Fibroblast of upper back skin (primary cell): ENCODE measurements at regions not wholly inside any gene's neighbourhood (a gene's known extent, or its start where the extent isn't known, plus 50 kb on each side); places are given as distances from the start of the nearest gene placed in this dataset.
A peak's percentile ranks its signal among the peaks of the same experiment; 100 is the strongest.
"Not testable (repeated sequence)": the region's sequence is repeated elsewhere in the genome, so short reads cannot be mapped to it uniquely, and the experiment has no call there.

ENCODE experiments used
- DNase-seq: peaks from one replicate; pipeline ENCODE4 v3.0.0-alpha.2; 2013

- no peak for DNase-seq
Observed at GRCh38 chr2:8334866-8335325, 347.0 kb upstream of the ID2 start.

- DNase-seq = no peak
Observed at GRCh38 chr2:8335801-8336200, 346.1 kb upstream of the ID2 start.

GRCh38 chr2:8337321-8337720, 344.5 kb upstream of the ID2 start:
- DNase-seq = no peak

DNA sequence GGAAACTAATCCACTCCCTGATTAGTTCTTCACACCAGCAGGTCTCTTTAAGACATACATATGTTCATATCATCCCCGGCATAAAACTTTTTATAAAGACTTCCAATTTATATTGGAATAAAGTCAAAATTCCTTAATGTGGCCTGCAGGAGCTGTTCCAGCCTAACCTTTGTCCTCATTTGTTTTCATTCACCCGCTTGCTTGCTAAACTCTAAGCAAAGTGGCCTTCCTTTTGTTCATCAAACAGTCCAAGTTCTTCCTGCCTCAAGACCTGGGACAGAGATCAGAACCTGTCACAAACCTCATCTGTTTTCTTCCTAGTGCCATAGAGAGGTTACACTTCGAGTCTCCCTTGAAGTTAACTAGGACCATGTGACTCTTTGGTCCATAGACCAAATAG, 339.4 kb upstream of the ID2 start:
- DNase-seq = no peak

- DNase-seq = no peak
Observed at GRCh38 chr2:8343031-8343430, 338.8 kb upstream of the ID2 start.

DNA sequence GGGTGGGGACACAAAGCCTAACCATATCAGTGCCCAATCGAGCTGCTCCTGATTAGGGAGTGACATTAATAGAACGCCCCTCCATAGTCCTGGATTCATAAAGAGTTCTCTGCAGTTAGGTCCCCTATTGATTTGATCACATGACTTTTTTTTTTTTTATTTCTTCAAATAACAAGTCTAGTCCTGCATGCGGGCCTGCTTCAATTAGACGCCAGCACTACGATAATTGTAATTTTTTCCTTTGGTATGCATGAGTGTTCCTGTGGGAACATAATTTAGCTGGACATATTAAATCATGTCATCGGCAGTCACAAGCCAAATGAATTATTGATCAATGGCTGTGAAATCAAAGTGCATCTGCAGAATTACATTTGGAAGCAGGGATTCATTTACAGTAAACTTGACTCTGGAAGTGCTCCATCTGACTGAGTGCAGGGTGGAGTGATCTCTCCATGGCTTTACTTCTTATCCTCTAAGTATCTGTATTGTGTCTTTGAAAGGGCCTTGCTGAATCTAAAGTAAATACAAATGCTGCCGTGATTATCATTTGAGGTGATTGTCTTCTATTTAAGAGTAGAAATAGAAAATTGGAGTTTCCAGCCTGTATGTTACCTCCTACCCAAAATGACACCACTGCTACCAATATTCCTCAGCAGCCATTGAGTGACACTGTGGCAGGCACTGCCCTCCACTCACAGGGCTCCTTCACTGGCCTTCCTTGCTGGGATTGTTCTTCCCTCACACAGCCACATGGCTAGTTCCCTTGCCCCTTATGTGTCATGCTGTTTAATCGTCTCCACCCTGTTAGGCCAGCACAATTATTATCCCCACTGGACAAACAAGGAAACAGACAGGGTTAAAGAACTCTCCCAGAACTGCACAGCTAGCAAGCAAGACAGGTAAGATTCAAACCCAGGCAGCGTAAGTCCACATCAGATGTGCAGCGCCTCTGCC, 337.4 kb upstream of the ID2 start:
- peak; percentile 31 for DNase-seq

DNA sequence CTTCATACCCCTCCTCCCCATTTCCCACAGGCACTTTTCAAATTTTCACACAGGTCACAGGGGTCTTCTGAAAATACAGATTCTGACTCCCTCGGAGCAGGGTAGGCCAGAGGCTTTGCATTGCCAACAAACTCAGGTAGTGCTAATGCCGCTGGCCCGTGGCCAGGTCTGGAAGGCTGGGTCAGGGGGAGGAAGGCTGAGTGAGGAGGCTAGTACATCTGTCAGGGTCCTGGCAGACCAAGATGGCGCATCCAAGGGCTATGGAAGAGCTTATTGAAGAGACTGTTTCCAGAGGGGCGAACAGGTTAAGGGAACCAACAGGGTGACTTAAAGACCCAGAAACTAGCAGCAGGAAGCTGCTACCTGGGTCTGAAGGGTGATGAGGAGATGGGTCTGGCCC, 336.7 kb upstream of the ID2 start:
- no peak for DNase-seq

- no peak for DNase-seq
Observed at GRCh38 chr2:8346208-8346607, 335.6 kb upstream of the ID2 start.

DNA sequence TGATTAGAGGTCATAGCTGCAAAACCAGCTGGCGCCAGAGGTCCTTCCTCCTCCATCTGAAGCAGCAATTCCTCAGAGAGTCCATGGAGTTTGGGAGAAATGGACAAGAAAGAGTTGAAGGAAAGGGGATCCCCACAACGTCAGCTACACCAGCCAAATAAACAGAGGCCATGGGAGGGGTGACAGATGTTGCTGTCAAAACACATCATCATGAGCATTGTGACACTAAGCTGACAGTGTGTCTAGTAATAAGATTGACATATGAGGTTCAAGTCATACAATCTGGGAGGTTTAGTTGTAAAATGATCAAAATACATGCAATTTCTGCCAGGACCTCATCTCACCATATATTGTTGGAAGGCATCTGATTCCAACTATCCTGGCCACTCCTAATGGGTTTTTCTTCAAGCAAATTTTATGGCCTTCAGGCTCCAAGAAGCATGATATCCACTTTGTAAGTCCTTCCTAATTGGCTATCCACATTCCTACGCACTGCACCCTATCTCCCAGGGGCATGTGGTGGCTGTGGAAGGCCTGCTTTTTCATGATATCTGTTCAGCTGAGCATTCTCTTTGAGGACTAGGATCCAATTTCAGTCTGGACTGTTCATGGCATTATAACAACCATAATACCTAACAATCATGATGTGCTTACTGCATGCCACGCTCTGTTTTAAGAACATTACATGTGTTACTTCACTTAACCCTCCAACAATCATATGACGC, 335.0 kb upstream of the ID2 start:
- no peak for DNase-seq

- not testable (repeated sequence) for DNase-seq
Observed at GRCh38 chr2:8348911-8349310, 332.9 kb upstream of the ID2 start.

- peak; percentile 46 for DNase-seq
Observed at GRCh38 chr2:8352296-8352695, 329.6 kb upstream of the ID2 start.

GRCh38 chr2:8352989-8353388, 328.9 kb upstream of the ID2 start:
- no peak for DNase-seq

GRCh38 chr2:8355102-8355859, 326.6 kb upstream of the ID2 start:
- peak; percentile 67 for DNase-seq

DNA sequence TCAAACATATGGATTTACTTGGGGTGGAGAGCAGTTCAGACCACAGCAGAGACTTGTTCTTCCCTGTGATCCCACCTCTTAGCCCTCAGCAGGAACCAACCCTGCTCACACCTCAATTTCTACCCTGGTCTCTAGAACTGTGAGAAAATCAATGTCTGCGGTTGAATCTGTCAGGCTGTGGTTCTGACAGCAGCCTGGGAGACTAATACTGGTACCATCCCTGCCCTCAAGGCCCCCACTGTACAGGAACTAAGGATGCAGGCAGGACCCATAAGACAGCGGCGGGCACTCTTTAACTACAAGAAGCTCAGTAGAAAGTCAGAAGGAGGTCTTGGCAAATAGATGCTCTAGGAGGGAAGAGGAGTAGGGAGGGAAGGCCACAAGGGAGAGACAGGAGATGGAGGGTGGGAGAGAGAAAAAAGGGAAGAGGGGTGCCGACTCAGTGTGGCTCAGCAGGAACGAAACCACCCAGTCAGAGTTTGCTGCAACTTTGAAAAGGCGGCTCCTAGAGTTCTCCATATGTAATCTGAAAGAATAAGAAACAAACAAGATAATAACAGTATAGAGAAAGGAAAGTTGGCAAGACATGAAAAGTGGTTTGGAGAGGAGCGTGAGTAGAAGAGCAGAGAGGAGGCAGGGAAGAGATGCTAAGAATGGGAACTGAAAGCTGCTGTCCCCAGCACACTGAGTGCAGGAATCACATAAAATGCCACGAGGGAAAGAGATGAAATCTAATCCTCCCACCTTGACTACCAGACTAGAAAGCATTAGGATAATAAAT, 323.9 kb upstream of the ID2 start:
- DNase-seq = no peak

GRCh38 chr2:8361930-8362329, 319.9 kb upstream of the ID2 start:
- no peak for DNase-seq

GRCh38 chr2:8363161-8363560, 318.7 kb upstream of the ID2 start:
- DNase-seq = no peak

DNA sequence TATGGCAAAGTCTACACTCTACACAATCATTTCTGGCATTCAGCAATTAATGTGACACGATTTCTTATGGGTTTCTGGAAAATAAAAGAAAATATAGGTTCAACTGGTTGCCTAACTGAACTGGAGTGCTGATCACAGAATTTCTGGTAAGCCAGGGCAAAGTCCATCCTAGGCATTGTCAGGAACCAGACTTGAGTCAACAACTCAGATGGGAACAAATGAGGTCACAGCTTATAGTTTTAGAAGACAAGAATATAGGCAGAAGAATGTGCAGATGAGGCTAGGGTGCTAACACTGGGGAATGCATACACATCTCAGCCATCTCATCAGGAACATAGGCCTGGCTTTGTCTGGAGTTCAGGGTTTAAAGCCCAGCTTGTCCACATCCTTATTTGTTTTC, 317.2 kb upstream of the ID2 start:
- no peak for DNase-seq

GRCh38 chr2:8365331-8365910, 316.4 kb upstream of the ID2 start:
- no peak for DNase-seq

DNA sequence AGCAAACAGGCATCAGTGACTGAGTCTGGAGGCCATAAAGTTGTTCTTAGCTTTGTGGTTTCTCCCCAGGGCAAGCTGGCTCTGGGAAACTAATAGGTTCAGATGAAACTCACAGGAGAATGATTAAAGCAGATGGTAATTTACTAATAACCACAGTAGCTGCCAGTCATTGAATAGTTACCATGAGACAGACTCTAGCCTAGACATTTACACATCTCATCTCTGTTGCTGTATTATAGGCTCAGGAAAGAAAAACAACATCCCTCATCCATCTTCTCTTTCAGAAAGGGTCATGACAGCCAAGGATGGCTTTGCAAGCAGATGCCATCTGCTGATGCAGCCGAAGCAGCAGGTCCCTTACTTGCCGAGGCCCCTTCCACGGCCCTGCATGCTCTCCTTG, 314.0 kb upstream of the ID2 start:
- DNase-seq = no peak

DNA sequence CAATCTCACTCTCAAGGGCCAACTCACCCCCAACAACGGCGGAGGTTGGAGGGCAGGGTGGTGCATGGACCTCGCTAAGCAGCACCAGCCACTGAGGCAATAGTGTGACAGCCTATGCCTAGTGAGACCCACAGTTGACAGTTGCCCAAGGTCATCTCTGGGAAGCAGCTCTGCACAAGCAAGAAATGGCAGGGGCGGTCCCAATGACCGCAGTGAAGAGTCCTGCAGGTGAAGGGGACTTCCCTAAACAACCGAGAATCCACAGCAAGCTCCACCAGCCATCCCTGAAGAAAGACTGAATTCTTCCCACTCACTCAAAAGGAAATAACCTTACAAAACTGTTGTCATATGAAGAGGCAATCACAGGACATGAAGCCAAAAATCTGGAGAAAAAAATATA, 313.4 kb upstream of the ID2 start:
- no peak for DNase-seq

DNA sequence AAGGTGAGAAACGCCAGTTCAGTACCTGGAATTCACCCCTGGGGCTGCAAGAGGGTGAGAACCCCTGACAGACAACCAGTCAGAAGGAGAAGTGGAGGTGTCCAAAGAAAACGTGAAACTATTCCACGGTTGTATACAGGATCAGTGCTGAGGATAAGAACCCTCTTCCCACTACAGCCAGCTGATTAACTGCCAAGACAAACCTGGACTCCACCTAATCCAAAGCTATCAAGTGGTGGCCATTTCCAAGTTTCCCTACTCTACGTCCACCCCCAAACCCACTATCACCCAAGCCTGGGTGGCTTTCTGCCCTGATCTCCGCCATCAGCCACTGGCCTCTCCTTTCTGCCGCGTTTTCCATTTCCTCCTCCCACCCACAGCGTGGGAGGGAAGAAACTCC, 312.3 kb upstream of the ID2 start:
- DNase-seq = no peak

GRCh38 chr2:8370258-8370802, 311.5 kb upstream of the ID2 start:
- no peak for DNase-seq
